Right cardiac atrium (tissue), 2 donors: ENCODE measurements at regions not wholly inside any gene's neighbourhood (a gene's known extent, or its start where the extent isn't known, plus 50 kb on each side); places are given as distances from the start of the nearest gene placed in this dataset.

Experiments used
- microRNA-seq, 2 donors: library from miRNA; unstranded; fragments of <30 nt; microRNA quantifications; one replicate each; pipeline ENCODE4 v1.2.0, GENCODE V29; 2020 to 2021
- donor health status: DM: no; HTN: yes; CAD: no.
- donor health status: DM: no; HTN: no; CAD: no.

Small RNA genes lying in the stretch of these regions (microRNA-seq; reads per million reads assigned to microRNA genes)
- 0 reads per million in 2 donors for gene MIR3672
